ENCODE measurements at regions not wholly inside any gene's neighbourhood (a gene's known extent, or its start where the extent isn't known, plus 50 kb on each side); places are given as distances from the start of the nearest gene placed in this dataset.
"Not testable (repeated sequence)": the region's sequence is repeated elsewhere in the genome, so short reads cannot be mapped to it uniquely, and the experiment has no call there.

GRCh38 chr15:30723540-30724175 is 97.7 kb downstream of the ARHGAP11B start:
- H3K27me3 ChIP-seq (ENCODE audit: insufficient read depth); H3K4me1 ChIP-seq (ENCODE audit: control insufficient read depth in 1 of 2, insufficient read depth in 2 of 2, low read depth in 1 of 2, low read length in 1 of 2); CTCF ChIA-PET; DNase-seq; H4K20me1 ChIP-seq (ENCODE audit: insufficient read depth); H3K9me3 ChIP-seq; H3K36me3 ChIP-seq (replicated peaks in 1 of 2; ENCODE audit: control insufficient read depth in 1 of 2, insufficient read depth in 2 of 2, low read length in 1 of 2); POLR2A ChIA-PET; H3K79me2 ChIP-seq (ENCODE audit: insufficient read depth); H3K27ac ChIP-seq (ENCODE audit: low read depth in 2 of 2, low read length in 1 of 2); H3K9ac ChIP-seq; H3F3A ChIP-seq (replicated peaks; ENCODE audit: insufficient read depth); H2AFZ ChIP-seq (ENCODE audit: low read depth); H3K4me3 ChIP-seq (ENCODE audit: low read depth in 2 of 2, low read length in 1 of 2); H3K9me2 ChIP-seq; H3K4me2 ChIP-seq: not testable (repeated sequence)
- WGBS (ENCODE audit: low lambda C conversion rate): 100% methylated on average over 1 of the region's 1 CpG

- H3K4me1 ChIP-seq (ENCODE audit: control insufficient read depth in 1 of 2, insufficient read depth in 2 of 2, low read depth in 1 of 2, low read length in 1 of 2); POLR2A ChIA-PET; H3K4me2 ChIP-seq; H3K9ac ChIP-seq; H3K27ac ChIP-seq (ENCODE audit: low read depth in 2 of 2, low read length in 1 of 2); DNase-seq; H4K20me1 ChIP-seq (ENCODE audit: insufficient read depth); H3K9me2 ChIP-seq; H2AFZ ChIP-seq (ENCODE audit: low read depth); H3K27me3 ChIP-seq (ENCODE audit: insufficient read depth); CTCF ChIA-PET; H3K9me3 ChIP-seq; H3F3A ChIP-seq (replicated peaks; ENCODE audit: insufficient read depth); H3K79me2 ChIP-seq (ENCODE audit: insufficient read depth); H3K4me3 ChIP-seq (ENCODE audit: low read depth in 2 of 2, low read length in 1 of 2): not testable (repeated sequence)
- whole genome bisulfite sequencing (ENCODE audit: low lambda C conversion rate): 100% methylated on average over 1 of the region's 2 CpGs
- peaks cover 2 to 37% of the 10 kb centered on the region in 2 experiments for H3K36me3 ChIP-seq (replicated peaks in 1 of 2; ENCODE audit: control insufficient read depth in 1 of 2, insufficient read depth in 2 of 2, low read length in 1 of 2)
Measured at GRCh38 chr15:30729880-30730590, 104.1 kb downstream of the ARHGAP11B start.

GRCh38 chr15:30730633-30731032 is 104.7 kb downstream of the ARHGAP11B start:
- H3K4me1 ChIP-seq (ENCODE audit: control insufficient read depth in 1 of 2, insufficient read depth in 2 of 2, low read depth in 1 of 2, low read length in 1 of 2); H2AFZ ChIP-seq (ENCODE audit: low read depth); POLR2A ChIA-PET; H3K27ac ChIP-seq (ENCODE audit: low read depth in 2 of 2, low read length in 1 of 2); H3K9me2 ChIP-seq; H3F3A ChIP-seq (replicated peaks; ENCODE audit: insufficient read depth); H3K9me3 ChIP-seq; H4K20me1 ChIP-seq (ENCODE audit: insufficient read depth); H3K4me3 ChIP-seq (ENCODE audit: low read depth in 2 of 2, low read length in 1 of 2); DNase-seq; H3K9ac ChIP-seq; H3K27me3 ChIP-seq (ENCODE audit: insufficient read depth); H3K4me2 ChIP-seq; H3K79me2 ChIP-seq (ENCODE audit: insufficient read depth); CTCF ChIA-PET: not testable (repeated sequence)
- 92% methylated on average over 3 of the region's 3 CpGs for WGBS (ENCODE audit: low lambda C conversion rate)
- peaks cover 2 to 37% of the 10 kb centered on the region in 2 experiments for H3K36me3 ChIP-seq (replicated peaks in 1 of 2; ENCODE audit: control insufficient read depth in 1 of 2, insufficient read depth in 2 of 2, low read length in 1 of 2)

GRCh38 chr15:30732100-30732499 is 106.2 kb downstream of the ARHGAP11B start:
- H3K4me3 ChIP-seq (ENCODE audit: low read depth in 2 of 2, low read length in 1 of 2); H3K9me2 ChIP-seq; H3K27ac ChIP-seq (ENCODE audit: low read depth in 2 of 2, low read length in 1 of 2); H3F3A ChIP-seq (replicated peaks; ENCODE audit: insufficient read depth); DNase-seq; H3K4me2 ChIP-seq; H3K79me2 ChIP-seq (ENCODE audit: insufficient read depth); CTCF ChIA-PET; H2AFZ ChIP-seq (ENCODE audit: low read depth); H3K27me3 ChIP-seq (ENCODE audit: insufficient read depth); H3K9ac ChIP-seq; H3K9me3 ChIP-seq; H4K20me1 ChIP-seq (ENCODE audit: insufficient read depth); POLR2A ChIA-PET; H3K4me1 ChIP-seq (ENCODE audit: control insufficient read depth in 1 of 2, insufficient read depth in 2 of 2, low read depth in 1 of 2, low read length in 1 of 2): not testable (repeated sequence)
- 96% methylated on average over 4 of the region's 4 CpGs for WGBS (ENCODE audit: low lambda C conversion rate)
- peaks cover 2 to 40% of the 10 kb centered on the region in 2 experiments for H3K36me3 ChIP-seq (replicated peaks in 1 of 2; ENCODE audit: control insufficient read depth in 1 of 2, insufficient read depth in 2 of 2, low read length in 1 of 2)

GRCh38 chr15:30735884-30736564 is 110.1 kb downstream of the ARHGAP11B start:
- DNase-seq; CTCF ChIA-PET; H3K9me2 ChIP-seq; H3K27me3 ChIP-seq (ENCODE audit: insufficient read depth); H3K4me1 ChIP-seq (ENCODE audit: control insufficient read depth in 1 of 2, insufficient read depth in 2 of 2, low read depth in 1 of 2, low read length in 1 of 2); H3K9ac ChIP-seq; H3K79me2 ChIP-seq (ENCODE audit: insufficient read depth); POLR2A ChIA-PET; H3F3A ChIP-seq (replicated peaks; ENCODE audit: insufficient read depth); H2AFZ ChIP-seq (ENCODE audit: low read depth); H4K20me1 ChIP-seq (ENCODE audit: insufficient read depth); H3K27ac ChIP-seq (ENCODE audit: low read depth in 2 of 2, low read length in 1 of 2); H3K9me3 ChIP-seq; H3K4me3 ChIP-seq (ENCODE audit: low read depth in 2 of 2, low read length in 1 of 2); H3K4me2 ChIP-seq: not testable (repeated sequence)
- WGBS (ENCODE audit: low lambda C conversion rate): 94% methylated on average over 5 of the region's 10 CpGs
- peaks cover 2 to 41% of the 10 kb centered on the region in 2 experiments for H3K36me3 ChIP-seq (replicated peaks in 1 of 2; ENCODE audit: control insufficient read depth in 1 of 2, insufficient read depth in 2 of 2, low read length in 1 of 2)

DNA sequence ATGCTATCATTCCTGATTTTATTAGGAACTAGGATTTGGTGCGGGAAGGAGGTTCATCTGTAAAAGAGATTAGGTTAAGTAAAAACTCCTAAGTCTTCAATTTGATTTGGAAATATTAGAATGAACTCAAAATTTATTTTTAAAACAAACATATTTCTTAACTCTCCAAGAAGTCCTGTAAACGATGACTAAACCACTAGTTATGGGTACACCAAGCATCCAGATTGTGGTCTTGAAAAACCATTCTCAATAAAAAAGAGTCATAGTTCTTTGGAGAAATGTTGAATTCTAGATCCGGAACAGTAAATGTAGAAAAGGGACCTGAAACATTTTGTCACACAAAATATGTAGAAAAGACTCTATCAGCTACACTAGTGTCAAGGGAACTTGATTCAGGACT is 116.9 kb downstream of the ARHGAP11B start:
- peaks cover 13% of the 10 kb centered on the region for H3F3A ChIP-seq (replicated peaks; ENCODE audit: insufficient read depth)
- 93% methylated on average over 3 of the region's 3 CpGs for WGBS (ENCODE audit: low lambda C conversion rate)
- H3K9ac ChIP-seq; H2AFZ ChIP-seq (ENCODE audit: low read depth); DNase-seq; H3K4me1 ChIP-seq (ENCODE audit: control insufficient read depth in 1 of 2, insufficient read depth in 2 of 2, low read depth in 1 of 2, low read length in 1 of 2); H3K9me3 ChIP-seq; H3K79me2 ChIP-seq (ENCODE audit: insufficient read depth); H3K27me3 ChIP-seq (ENCODE audit: insufficient read depth); H3K9me2 ChIP-seq; H4K20me1 ChIP-seq (ENCODE audit: insufficient read depth); H3K4me3 ChIP-seq (ENCODE audit: low read depth in 2 of 2, low read length in 1 of 2); H3K36me3 ChIP-seq (replicated peaks in 1 of 2; ENCODE audit: control insufficient read depth in 1 of 2, insufficient read depth in 2 of 2, low read length in 1 of 2); H3K27ac ChIP-seq (ENCODE audit: low read depth in 2 of 2, low read length in 1 of 2); H3K4me2 ChIP-seq; CTCF ChIA-PET; POLR2A ChIA-PET: not testable (repeated sequence)
